IMR-90 (cell line): ENCODE measurements at regions not wholly inside any gene's neighbourhood (a gene's known extent, or its start where the extent isn't known, plus 50 kb on each side); places are given as distances from the start of the nearest gene placed in this dataset.

Experiments used
- ATAC-seq: fragments of 200-7000 bp; cut with Tn5 transposase; 2 replicates; pipeline ENCODE4 v1.9.1; 2020; ENCODE audit warnings: low read depth, mild to moderate bottlenecking, moderate library complexity
- BruUV-seq: library from RNA; stranded (reverse); fragments of 400-500 nt; replicated peaks from 2 replicates; lab custom pipeline; 2021; lab: Mats Ljungman, UMichigan
- CTCF ChIA-PET: fragments of 300-600 bp; formaldehyde crosslinking; extraction: SDS; loops from one replicate; lab custom pipeline; 2021; ENCODE audit warnings: antibody characterized with exemption; lab: Yijun Ruan, JAX
- POLR2A ChIA-PET: fragments of 300-600 bp; sonication (Branson Sonifier 250); formaldehyde crosslinking; loops from one replicate; lab custom pipeline; 2022; ENCODE audit warnings: antibody characterized with exemption; ENCODE audit not compliant: unreplicated experiment; lab: Charles Lee
- DNase-seq: peaks from one replicate; pipeline ENCODE4 v3.0.0; 2013
- H2AFZ ChIP-seq: replicated peaks from 2 replicates; pipeline ENCODE3; 2013; ENCODE audit warnings: low read length, mild to moderate bottlenecking; ENCODE audit not compliant: poor library complexity
- H2AK5ac ChIP-seq: 2 replicates; pipeline ENCODE4 v1.6.1; 2013; ENCODE audit warnings: low read depth, low read length, inconsistent platforms
- H2AK9ac ChIP-seq: replicated peaks from 2 replicates; pipeline ENCODE3; 2013; ENCODE audit warnings: mild to moderate bottlenecking, low read depth, low read length, moderate library complexity; ENCODE audit not compliant: poor library complexity
- H2BK120ac ChIP-seq: 2 replicates; pipeline ENCODE4 v1.6.1; 2013; ENCODE audit warnings: low read depth, low read length, inconsistent platforms
- H2BK15ac ChIP-seq: 3 replicates; pipeline ENCODE4 v1.6.1; 2013; ENCODE audit warnings: low read depth, low read length, inconsistent platforms
- H2BK20ac ChIP-seq: 2 replicates; pipeline ENCODE4 v1.6.1; 2013; ENCODE audit warnings: low read depth, mild to moderate bottlenecking, inconsistent platforms, low read length, moderate library complexity
- H2BK5ac ChIP-seq: 2 replicates; pipeline ENCODE4 v1.6.1; 2013; ENCODE audit warnings: mild to moderate bottlenecking, low read depth, low read length, inconsistent platforms; ENCODE audit not compliant: poor library complexity, severe bottlenecking
- H3K14ac ChIP-seq: replicated peaks from 2 replicates; pipeline ENCODE4 v1.6.1; 2013; ENCODE audit warnings: low read depth, low read length, inconsistent platforms
- H3K18ac ChIP-seq: 2 replicates; pipeline ENCODE4 v1.6.1; 2013; ENCODE audit warnings: low read depth, low read length, control low read depth
- H3K23ac ChIP-seq: 2 replicates; pipeline ENCODE4 v1.6.1; 2013; ENCODE audit warnings: low read depth, low read length, inconsistent platforms
- H3K27ac ChIP-seq: 2 replicates; pipeline ENCODE4 v1.5.1; 2013; ENCODE audit warnings: mild to moderate bottlenecking, control low read depth, low read length; ENCODE audit not compliant: insufficient read depth
- H3K27me3 ChIP-seq: 2 replicates; pipeline ENCODE4 v1.6.1; 2013; ENCODE audit warnings: low read length; ENCODE audit not compliant: control insufficient read depth, insufficient read depth
- H3K36me3 ChIP-seq: 2 replicates; pipeline ENCODE4 v1.6.1; 2013; ENCODE audit warnings: low read length, mixed read lengths; ENCODE audit not compliant: control insufficient read depth, insufficient read depth
- H3K4ac ChIP-seq: 2 replicates; pipeline ENCODE4 v1.6.1; 2013; ENCODE audit warnings: low read depth, low read length, inconsistent platforms
- H3K4me1 ChIP-seq: 2 replicates; pipeline ENCODE4 v1.6.1; 2013; ENCODE audit warnings: low read length, mixed read lengths; ENCODE audit not compliant: control insufficient read depth, insufficient read depth
- H3K4me2 ChIP-seq: 2 replicates; pipeline ENCODE4 v1.6.1; 2013; ENCODE audit warnings: low read depth, mild to moderate bottlenecking, control low read depth, low read length, moderate library complexity
- H3K4me3 ChIP-seq: 2 replicates; pipeline ENCODE4 v1.5.1; 2013; ENCODE audit warnings: low read depth, mild to moderate bottlenecking, control low read depth, low read length, moderate library complexity; ENCODE audit not compliant: insufficient read depth
- H3K56ac ChIP-seq: 2 replicates; pipeline ENCODE4 v1.6.1; 2013; ENCODE audit warnings: low read length, inconsistent platforms; ENCODE audit not compliant: insufficient read depth; ENCODE audit errors: extremely low read depth
- H3K79me1 ChIP-seq, 2 experiments: 2 replicates each; pipeline ENCODE4 v1.6.1; 2013; ENCODE audit warnings: low read length in 2 of 2, inconsistent platforms in 1 of 2, low read depth in 1 of 2
- H3K9ac ChIP-seq: 2 replicates; pipeline ENCODE4 v1.6.1; 2013; ENCODE audit warnings: low read depth, low read length, control low read depth
- H3K9me1 ChIP-seq: 2 replicates; pipeline ENCODE4 v1.6.1; 2013; ENCODE audit warnings: low read length, inconsistent platforms; ENCODE audit not compliant: insufficient read depth
- H3K9me3 ChIP-seq: 2 replicates; pipeline ENCODE4 v1.6.1; 2013; ENCODE audit warnings: low read length; ENCODE audit not compliant: control insufficient read depth, insufficient read depth
- H4K20me1 ChIP-seq: 2 replicates; pipeline ENCODE4 v1.6.1; 2013; ENCODE audit warnings: low read length, inconsistent platforms; ENCODE audit not compliant: insufficient read depth
- H4K5ac ChIP-seq: 2 replicates; pipeline ENCODE4 v1.6.1; 2013; ENCODE audit warnings: mild to moderate bottlenecking, low read depth, low read length, control low read depth
- H4K8ac ChIP-seq, 2 experiments: 2 replicates each; pipeline ENCODE4 v1.6.1; 2013; ENCODE audit warnings: low read depth in 2 of 2, low read length in 2 of 2, control low read depth in 1 of 2, inconsistent platforms in 1 of 2
- H4K91ac ChIP-seq: 2 replicates; pipeline ENCODE4 v1.6.1; 2013; ENCODE audit warnings: low read depth, low read length, inconsistent platforms; ENCODE audit not compliant: insufficient read depth
- BHLHE40 ChIP-seq: fragments of 150-350 bp; IDR thresholded peaks from 2 replicates; pipeline ENCODE4 v1.6.1; 2016; ENCODE audit warnings: mild to moderate bottlenecking, low read depth, low read length
- CEBPB ChIP-seq: IDR thresholded peaks from 2 replicates; pipeline ENCODE4 v1.6.1; 2012; ENCODE audit warnings: low read depth, low read length, improper control_type of control experiment
- CHD1 ChIP-seq: IDR thresholded peaks from 2 replicates; pipeline ENCODE4 v1.6.1; 2012; ENCODE audit warnings: low read depth, low read length, improper control_type of control experiment
- FOS ChIP-seq: fragments of 150-350 bp; IDR thresholded peaks from 2 replicates; pipeline ENCODE4 v1.6.1; 2016; ENCODE audit warnings: low read depth, low read length
- MAFK ChIP-seq: IDR thresholded peaks from 2 replicates; pipeline ENCODE4 v1.6.1; 2012; ENCODE audit warnings: low read depth, low read length, improper control_type of control experiment
- MAZ ChIP-seq: IDR thresholded peaks from 2 replicates; pipeline ENCODE4 v1.6.1; 2012; ENCODE audit warnings: low read depth, mild to moderate bottlenecking, low read length, improper control_type of control experiment, moderate library complexity, borderline replicate concordance
- MXI1 ChIP-seq: IDR thresholded peaks from 2 replicates; pipeline ENCODE4 v1.6.1; 2012; ENCODE audit warnings: low read depth, mild to moderate bottlenecking, low read length, moderate library complexity, borderline replicate concordance
- NFE2L2 ChIP-seq: fragments of 150-350 bp; IDR thresholded peaks from 2 replicates; pipeline ENCODE4 v1.6.1; 2016; ENCODE audit warnings: low read depth, mild to moderate bottlenecking, low read length
- POLR2A ChIP-seq: IDR thresholded peaks from 2 replicates; pipeline ENCODE4 v1.6.1; 2012; ENCODE audit warnings: mild to moderate bottlenecking, low read depth, low read length
- RAD21 ChIP-seq: IDR thresholded peaks from 2 replicates; pipeline ENCODE4 v1.6.1; 2012; ENCODE audit warnings: low read length, improper control_type of control experiment
- RCOR1 ChIP-seq: IDR thresholded peaks from 2 replicates; pipeline ENCODE4 v1.6.1; 2012; ENCODE audit warnings: mild to moderate bottlenecking, low read length, improper control_type of control experiment; ENCODE audit not compliant: insufficient replicate concordance
- RFX5 ChIP-seq: IDR thresholded peaks from 2 replicates; pipeline ENCODE4 v1.8.0; 2012; ENCODE audit warnings: low read depth, mild to moderate bottlenecking, low read length, moderate library complexity
- SMC3 ChIP-seq: fragments of 150-350 bp; IDR thresholded peaks from 2 replicates; pipeline ENCODE4 v1.6.1; 2016; ENCODE audit warnings: low read depth, mild to moderate bottlenecking, antibody characterized with exemption, low read length, moderate library complexity
- WGBS, 2 experiments: methylation state at CpG; one replicate each; pipeline versions ENCODE4 v1.1.5 to v1.1.7; 2013; ENCODE audit warnings: missing lambda C conversion rate in 2 of 2; ENCODE audit not compliant: insufficient read length in 1 of 2; ENCODE audit errors: extremely low coverage in 2 of 2; 5-methylcytosine and 5-hydroxymethylcytosine counted together
- dilution Hi-C: fragments of 300-500 bp; cut with HindIII; formaldehyde crosslinking; loops from one replicate; pipeline ENCODE4 v1.14.3; 2018; ENCODE audit warnings: low sequenced_read_pairs; ENCODE audit not compliant: unreplicated experiment
- in situ Hi-C: fragments of 300-500 bp; cut with MboI; formaldehyde crosslinking; loops from 3 replicates; pipeline ENCODE4 v1.14.3; 2019; ENCODE audit warnings: low sequenced_read_pairs, inconsistent platforms, mixed read lengths
- intact Hi-C: fragments of 100-400 bp; cut with micrococcal nuclease; formaldehyde crosslinking; loops from 2 replicates; pipeline ENCODE4 v1.10.0; 2022
- TF ChIP-seq, protein P1 (sequence below): fragments of 150-350 bp; IDR thresholded peaks from 2 replicates; pipeline ENCODE4 v1.6.1; 2016; ENCODE audit warnings: low read depth, mild to moderate bottlenecking, low read length, moderate library complexity, borderline replicate concordance
- TF ChIP-seq, protein P2 (sequence below): conservative IDR thresholded peaks from 2 replicates; pipeline ENCODE4 v1.5.1; 2012; ENCODE audit warnings: mild to moderate bottlenecking, low read depth, low read length, improper control_type of control experiment
- TF ChIP-seq, protein P3 (sequence below): fragments of 150-350 bp; IDR thresholded peaks from 2 replicates; pipeline ENCODE4 v1.6.1; 2017; ENCODE audit warnings: mild to moderate bottlenecking, antibody characterized with exemption, low read length, low read depth

DNA sequence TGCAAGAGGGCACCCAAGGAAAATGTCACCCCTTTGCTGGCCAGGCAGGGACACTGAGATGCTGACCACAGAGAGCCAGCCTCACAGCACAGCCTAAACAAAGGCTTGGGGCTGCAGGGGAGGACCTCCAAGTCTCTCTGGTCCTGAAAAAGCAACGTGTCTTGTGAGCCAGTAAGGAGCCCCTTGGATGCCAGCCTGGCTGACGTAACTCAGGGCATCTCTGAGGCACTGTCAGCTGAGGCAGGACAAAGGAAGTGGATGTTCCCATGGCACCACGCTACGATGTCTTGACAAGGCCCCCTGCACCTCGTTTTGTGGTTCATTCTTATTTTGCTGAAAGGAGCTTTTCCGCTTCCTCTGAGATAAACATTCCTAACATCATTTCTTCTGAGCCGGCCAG, 160.7 kb downstream of the OR4M2 start:
- peaks cover 38% of the 10 kb centered on the region for H3K9me3 ChIP-seq
- no peak overlapping the region for H2AK9ac ChIP-seq
- intact Hi-C loops (no loop called here), dilution Hi-C loops (no loop called here), in situ Hi-C loops (no loop called here)
- H4K5ac ChIP-seq = no peak overlapping the region
- no peak overlapping the region for H3K4me2 ChIP-seq
- ChIA-PET POLR2A (no interaction called here), CTCF (no interaction called here)
- H2BK5ac ChIP-seq = no peak overlapping the region
- ATAC-seq (no peak), DNase-seq (no peak)
- no peaks in the 10 kb centered on the region for H3K36me3 ChIP-seq
- H3K23ac ChIP-seq = no peak overlapping the region
- WGBS, 2 experiments = 49% methylated on average over 6 of the region's 7 CpGs; no CpG with 5 or more reads in 1 of the 2 experiments
- no peak overlapping the region for H2BK15ac ChIP-seq
- H3K4me1 ChIP-seq = no peaks in the 10 kb centered on the region
- no peak overlapping the region for H2BK20ac ChIP-seq
- no peaks in the 10 kb centered on the region for H3K9me1 ChIP-seq
- no peak overlapping the region for H2AFZ ChIP-seq
- no peak overlapping the region for H4K8ac ChIP-seq
- H3K18ac ChIP-seq = no peak overlapping the region
- no peak overlapping the region for H3K9ac ChIP-seq
- no peak overlapping the region for H4K91ac ChIP-seq
- no peaks in the 10 kb centered on the region for H3K27me3 ChIP-seq
- TF ChIP-seq MAFK (no peak), MXI1 (no peak), SMC3 (no peak), CHD1 (no peak), FOS (no peak), RCOR1 (no peak), BHLHE40 (no peak), POLR2A (no peak), CEBPB (no peak), RFX5 (no peak), NFE2L2 (no peak), RAD21 (no peak), MAZ (no peak)
- TF ChIP-seq, protein P1, sequence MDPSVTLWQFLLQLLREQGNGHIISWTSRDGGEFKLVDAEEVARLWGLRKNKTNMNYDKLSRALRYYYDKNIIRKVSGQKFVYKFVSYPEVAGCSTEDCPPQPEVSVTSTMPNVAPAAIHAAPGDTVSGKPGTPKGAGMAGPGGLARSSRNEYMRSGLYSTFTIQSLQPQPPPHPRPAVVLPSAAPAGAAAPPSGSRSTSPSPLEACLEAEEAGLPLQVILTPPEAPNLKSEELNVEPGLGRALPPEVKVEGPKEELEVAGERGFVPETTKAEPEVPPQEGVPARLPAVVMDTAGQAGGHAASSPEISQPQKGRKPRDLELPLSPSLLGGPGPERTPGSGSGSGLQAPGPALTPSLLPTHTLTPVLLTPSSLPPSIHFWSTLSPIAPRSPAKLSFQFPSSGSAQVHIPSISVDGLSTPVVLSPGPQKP = no peak
- TF ChIP-seq, protein P2, sequence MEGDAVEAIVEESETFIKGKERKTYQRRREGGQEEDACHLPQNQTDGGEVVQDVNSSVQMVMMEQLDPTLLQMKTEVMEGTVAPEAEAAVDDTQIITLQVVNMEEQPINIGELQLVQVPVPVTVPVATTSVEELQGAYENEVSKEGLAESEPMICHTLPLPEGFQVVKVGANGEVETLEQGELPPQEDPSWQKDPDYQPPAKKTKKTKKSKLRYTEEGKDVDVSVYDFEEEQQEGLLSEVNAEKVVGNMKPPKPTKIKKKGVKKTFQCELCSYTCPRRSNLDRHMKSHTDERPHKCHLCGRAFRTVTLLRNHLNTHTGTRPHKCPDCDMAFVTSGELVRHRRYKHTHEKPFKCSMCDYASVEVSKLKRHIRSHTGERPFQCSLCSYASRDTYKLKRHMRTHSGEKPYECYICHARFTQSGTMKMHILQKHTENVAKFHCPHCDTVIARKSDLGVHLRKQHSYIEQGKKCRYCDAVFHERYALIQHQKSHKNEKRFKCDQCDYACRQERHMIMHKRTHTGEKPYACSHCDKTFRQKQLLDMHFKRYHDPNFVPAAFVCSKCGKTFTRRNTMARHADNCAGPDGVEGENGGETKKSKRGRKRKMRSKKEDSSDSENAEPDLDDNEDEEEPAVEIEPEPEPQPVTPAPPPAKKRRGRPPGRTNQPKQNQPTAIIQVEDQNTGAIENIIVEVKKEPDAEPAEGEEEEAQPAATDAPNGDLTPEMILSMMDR = no peak
- TF ChIP-seq, protein P3, sequence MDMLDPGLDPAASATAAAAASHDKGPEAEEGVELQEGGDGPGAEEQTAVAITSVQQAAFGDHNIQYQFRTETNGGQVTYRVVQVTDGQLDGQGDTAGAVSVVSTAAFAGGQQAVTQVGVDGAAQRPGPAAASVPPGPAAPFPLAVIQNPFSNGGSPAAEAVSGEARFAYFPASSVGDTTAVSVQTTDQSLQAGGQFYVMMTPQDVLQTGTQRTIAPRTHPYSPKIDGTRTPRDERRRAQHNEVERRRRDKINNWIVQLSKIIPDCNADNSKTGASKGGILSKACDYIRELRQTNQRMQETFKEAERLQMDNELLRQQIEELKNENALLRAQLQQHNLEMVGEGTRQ = no peak
- H4K20me1 ChIP-seq = no peaks in the 10 kb centered on the region
- H3K27ac ChIP-seq = no peak overlapping the region
- no peak overlapping the region for H3K56ac ChIP-seq
- no peak overlapping the region for H3K4ac ChIP-seq
- H3K14ac ChIP-seq = no peak overlapping the region
- no peaks in the 10 kb centered on the region for H3K79me1 ChIP-seq
- H2AK5ac ChIP-seq = no peak overlapping the region
- no TSS peak for BruUV-seq
- no peak overlapping the region for H2BK120ac ChIP-seq
- no peak overlapping the region for H3K4me3 ChIP-seq
